Sigmoid colon (tissue), 4 donors: ENCODE measurements at regions not wholly inside any gene's neighbourhood (a gene's known extent, or its start where the extent isn't known, plus 50 kb on each side); places are given as distances from the start of the nearest gene placed in this dataset.

Experiments
- POLR2A ChIP-seq, 2 donors: fragments of 450-650 bp; IDR thresholded peaks; one replicate each; pipeline ENCODE4 v1.6.1; 2016; ENCODE audit warnings: antibody characterized with exemption in 2 of 2, mild to moderate bottlenecking in 2 of 2, moderate library complexity in 2 of 2
- POLR2AphosphoS5 ChIP-seq, 4 donors: sonication (generic); formaldehyde crosslinking; IDR thresholded peaks; one replicate each; pipeline ENCODE4 v1.6.1; 2017; ENCODE audit warnings: antibody characterized with exemption in 4 of 4
- TF ChIP-seq, protein P1 (sequence below), 4 experiments: fragments of 450-650 bp in 3 of 4; fragments of 200-600 bp in 1 of 4; IDR thresholded peaks; one replicate each; pipeline ENCODE4 v1.5.1; 2016 to 2019; ENCODE audit warnings: antibody characterized with exemption in 4 of 4, mild to moderate bottlenecking in 3 of 4, moderate library complexity in 2 of 4

DNA sequence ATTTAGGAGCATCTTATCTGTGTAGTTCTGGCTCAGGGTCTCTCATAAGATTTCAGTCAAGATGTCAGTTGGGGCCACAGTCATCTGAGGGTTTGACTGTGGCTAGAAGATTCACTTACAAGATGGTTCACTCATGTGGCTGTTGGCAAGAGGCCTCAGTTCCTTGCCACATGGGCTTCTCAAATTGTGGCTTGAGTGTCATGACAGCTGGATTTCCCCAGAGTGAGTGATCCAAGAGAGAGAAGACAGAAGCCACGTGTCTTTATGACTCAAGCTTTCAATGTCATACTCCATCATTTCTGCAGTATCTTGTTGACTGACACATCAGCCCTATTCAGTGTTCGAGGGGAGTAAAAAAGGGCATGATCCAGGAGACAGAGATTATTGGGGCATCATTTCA, 131.3 kb upstream of the AP1S2 start:
- TF ChIP-seq POLR2A (IDR thresholded peaks at IDR 0.05) (no peak), POLR2AphosphoS5 (IDR thresholded peaks at IDR 0.05) (no peak)
- TF ChIP-seq, protein P1, sequence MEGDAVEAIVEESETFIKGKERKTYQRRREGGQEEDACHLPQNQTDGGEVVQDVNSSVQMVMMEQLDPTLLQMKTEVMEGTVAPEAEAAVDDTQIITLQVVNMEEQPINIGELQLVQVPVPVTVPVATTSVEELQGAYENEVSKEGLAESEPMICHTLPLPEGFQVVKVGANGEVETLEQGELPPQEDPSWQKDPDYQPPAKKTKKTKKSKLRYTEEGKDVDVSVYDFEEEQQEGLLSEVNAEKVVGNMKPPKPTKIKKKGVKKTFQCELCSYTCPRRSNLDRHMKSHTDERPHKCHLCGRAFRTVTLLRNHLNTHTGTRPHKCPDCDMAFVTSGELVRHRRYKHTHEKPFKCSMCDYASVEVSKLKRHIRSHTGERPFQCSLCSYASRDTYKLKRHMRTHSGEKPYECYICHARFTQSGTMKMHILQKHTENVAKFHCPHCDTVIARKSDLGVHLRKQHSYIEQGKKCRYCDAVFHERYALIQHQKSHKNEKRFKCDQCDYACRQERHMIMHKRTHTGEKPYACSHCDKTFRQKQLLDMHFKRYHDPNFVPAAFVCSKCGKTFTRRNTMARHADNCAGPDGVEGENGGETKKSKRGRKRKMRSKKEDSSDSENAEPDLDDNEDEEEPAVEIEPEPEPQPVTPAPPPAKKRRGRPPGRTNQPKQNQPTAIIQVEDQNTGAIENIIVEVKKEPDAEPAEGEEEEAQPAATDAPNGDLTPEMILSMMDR (IDR thresholded peaks at IDR 0.05), result no peak
